NCI-H1694 (cell line): ENCODE measurements at regions not wholly inside any gene's neighbourhood (a gene's known extent, or its start where the extent isn't known, plus 50 kb on each side); places are given as distances from the start of the nearest gene placed in this dataset.

Source experiments
- DNase-seq: peaks from one replicate; lab custom pipeline; 2025; lab: John Stamatoyannopoulos, UW

DNA sequence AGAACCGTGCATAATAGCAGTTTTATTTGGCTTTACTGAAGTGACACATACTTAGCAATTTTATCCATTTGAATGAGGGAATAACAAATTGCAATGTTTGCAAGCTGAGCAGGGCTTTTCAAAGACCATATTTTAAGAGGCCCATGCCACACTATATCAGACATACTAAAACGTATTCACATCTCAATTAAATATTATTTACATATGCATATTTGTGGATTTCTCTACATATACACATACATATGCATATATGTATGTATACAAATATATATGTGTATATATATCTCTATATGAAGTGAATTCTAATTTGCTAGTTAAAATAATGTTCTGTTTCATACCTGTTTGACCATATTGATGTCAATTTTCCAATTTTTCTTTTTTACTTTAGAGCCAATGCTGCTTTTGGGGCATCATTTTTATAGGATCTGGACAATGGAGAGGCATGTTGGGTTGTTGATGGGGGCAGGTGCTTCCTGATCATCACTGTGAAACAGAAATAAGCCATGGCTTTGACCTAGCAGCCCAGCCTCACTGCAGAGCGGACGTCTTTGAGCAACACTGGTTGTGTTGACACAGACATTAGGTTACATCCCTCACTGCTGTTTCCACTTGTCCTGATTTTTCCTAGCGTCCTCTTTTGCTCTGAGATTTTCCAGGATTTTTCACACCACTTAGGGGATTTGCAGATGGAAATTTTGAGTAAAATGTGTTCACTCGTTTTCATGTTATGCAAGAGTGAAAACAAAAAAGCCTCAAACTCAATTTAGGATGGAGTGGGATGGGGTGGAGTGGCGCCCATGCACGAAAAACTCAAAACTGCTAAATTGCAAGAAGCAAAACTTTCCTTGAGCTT lies 56.9 kb downstream of the RDH14 start:
- no peak for DNase-seq

DNA sequence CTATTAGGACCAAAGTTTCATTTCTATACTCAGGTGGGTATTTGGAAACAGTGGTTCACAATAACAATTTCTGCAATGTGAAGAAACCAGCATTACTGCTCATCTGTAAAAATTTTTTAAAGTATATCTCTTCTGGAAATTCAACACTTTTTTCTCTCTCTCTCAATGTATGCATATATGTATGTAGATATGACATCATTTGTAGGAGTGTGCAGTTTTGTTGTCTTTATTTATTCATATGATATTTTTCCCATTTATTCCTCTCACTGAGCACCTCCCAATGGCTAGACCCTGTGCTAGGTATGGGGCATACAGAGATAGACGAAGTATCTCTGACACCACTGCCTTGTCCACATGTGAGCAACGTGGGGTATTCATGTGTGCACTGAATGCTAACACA lies 58.3 kb downstream of the RDH14 start:
- no peak for DNase-seq

- DNase-seq = no peak
Observed at GRCh38 chr2:18501729-18502128, 58.7 kb downstream of the RDH14 start.

GRCh38 chr2:18501156-18501555 lies 59.3 kb downstream of the RDH14 start:
- no peak for DNase-seq

- no peak for DNase-seq
Observed at GRCh38 chr2:18500333-18500732, 60.1 kb downstream of the RDH14 start.

GRCh38 chr2:18498531-18498930 lies 61.9 kb downstream of the RDH14 start:
- no peak for DNase-seq

DNA sequence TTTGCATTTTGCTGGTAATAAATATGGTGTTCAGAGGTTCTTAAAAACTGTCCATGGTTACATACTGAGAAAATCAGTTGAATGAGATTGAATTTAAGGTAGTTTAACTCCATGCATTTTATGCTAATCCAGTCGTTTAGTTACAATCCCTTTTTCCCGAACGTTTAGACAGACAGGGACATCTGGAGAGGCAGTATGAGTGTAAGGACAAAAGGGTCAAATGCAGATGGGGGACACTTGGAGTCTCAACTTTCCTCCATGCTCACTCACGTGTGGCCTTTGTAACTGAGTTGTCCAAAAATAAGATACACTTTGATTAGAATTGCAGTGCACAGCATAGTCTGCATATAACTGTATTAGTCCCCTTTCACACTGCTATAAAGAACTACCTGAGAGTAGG lies 63.9 kb downstream of the RDH14 start:
- no peak for DNase-seq

GRCh38 chr2:18495058-18495457 lies 65.4 kb downstream of the RDH14 start:
- no peak for DNase-seq

GRCh38 chr2:18492721-18493120 lies 67.7 kb downstream of the RDH14 start:
- no peak for DNase-seq

- no peak for DNase-seq
Observed at GRCh38 chr2:18491577-18491976, 68.9 kb downstream of the RDH14 start.

DNA sequence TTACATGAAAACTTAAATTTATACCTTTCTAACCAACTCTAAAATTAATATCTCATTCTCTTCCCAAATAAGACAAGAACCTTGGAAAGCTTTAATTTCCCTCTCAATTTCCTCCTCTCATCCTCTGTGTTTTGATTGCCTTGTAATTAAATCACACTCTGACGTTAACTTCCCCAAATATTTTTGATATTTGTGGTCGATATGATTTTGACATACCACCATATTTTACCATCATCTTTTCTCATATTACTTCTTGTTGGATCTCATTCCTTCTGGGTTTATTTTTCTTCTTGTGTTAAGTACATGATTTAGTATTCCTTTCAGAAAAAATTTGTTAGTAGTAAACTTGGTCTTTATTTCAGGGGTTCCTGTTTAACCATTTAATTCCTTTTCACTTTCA lies 69.6 kb downstream of the RDH14 start:
- DNase-seq = no peak

DNA sequence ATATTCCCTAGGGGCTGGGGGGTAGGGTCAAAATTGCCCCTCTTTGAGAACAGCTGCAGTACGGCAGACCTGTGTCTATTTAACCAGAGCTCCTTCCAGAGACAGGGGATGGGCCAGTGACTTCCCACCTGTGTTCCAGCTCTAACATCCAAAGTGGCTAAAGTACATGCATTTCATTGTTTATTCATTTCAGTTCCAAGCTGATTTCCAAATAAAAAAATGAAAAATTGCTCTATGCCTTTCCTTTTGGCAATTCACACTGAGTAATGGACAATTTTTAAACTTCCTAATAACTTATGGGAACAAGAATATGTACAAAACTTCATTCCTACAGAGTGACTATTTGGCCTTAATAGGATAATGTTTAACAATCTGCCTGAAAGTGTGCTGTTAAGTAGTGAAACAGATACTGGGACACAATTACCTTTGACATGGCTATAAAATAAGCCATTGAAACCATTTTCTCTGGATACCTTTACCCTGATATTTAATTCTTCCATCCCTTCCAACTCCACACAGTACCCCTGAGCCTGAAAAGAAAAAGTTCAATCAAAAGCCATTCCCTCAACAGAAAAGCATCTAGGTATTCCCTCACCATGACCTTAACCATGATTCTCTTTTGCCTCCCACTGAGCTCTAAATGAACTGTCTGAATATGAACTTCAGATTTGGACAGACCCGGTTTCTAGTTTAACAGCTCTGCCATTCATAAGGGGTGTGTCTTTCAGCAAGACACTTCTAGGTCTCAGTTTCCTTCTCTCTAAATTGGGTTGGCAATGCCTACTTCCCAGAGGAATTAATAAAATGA lies 73.1 kb downstream of the RDH14 start:
- DNase-seq = no peak

DNA sequence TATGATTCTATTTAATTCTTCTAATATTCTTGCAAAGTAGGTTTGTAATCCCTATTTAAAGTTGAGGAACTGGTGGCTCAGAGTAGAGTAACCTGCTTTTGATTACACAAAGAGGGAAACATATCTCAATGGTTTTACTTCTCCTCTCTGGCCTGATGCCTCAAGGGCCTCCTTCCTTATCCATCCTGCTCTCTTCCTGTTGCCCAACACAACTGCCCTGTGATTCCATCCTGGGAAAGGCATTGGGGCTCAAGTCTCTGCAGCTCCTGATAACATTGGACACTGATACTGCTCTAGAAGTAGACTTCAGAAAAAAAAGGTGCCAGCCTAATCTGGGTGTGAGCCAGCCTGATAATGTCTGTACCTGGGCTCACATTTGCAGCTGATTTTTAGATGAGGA lies 75.8 kb downstream of the RDH14 start:
- DNase-seq = no peak

DNA sequence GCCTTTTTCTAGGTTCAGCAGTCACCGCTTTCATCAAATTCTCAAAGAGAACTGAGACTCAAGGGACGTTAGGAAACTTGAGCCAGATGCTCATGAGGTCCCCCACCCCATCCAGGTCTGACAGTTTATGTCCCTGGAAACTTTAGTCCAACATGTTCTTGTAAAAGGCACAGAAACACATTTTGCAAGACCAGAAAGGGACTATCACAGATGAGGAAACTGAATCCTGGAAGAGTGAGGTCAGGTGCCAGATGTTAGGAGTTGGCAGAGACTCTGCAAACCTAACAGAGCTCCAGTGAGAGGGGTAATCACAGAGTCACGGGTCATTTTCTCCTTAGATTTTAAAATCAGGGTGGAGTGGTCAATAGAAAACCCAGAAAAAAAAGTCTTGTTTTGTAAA lies 76.6 kb downstream of the RDH14 start:
- DNase-seq = no peak

DNA sequence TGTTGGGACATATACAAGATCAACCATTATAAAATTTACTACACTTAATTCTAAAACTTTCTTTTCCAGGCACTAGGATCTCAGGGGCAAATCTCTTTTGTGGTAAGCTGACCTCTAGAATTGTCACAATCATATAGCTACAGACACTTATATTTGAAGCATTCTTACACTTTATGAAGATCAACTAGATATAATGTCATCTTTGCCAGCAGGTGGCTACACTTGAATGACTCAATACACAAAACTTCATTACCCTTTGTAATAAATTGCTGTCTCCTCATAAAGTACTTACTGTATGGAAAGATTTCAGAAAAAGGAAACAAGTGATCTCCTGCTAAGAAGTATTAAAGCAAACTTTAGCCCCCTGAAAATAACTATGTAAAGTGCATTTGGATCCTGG lies 77.8 kb downstream of the RDH14 start:
- DNase-seq = no peak

DNA sequence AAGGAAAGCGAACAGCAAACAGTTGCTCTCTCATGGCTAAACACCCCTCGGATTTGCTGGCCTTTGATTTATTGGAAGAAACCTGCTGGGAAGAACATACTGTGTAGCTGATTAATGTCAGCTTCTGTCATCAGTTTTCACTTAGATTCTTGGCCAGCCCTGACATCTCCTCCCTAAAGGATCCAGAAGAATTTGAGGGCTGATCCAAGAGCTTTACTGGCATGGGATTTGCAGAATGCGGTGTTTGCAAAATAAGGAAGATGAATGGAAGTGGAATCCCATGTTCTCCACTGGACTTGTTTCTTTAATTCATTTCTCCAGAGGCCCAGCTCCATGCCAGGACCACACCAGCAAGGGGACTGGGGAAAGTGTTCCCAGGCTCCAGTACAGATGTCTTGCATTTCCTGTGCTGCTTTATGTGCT lies 80.5 kb downstream of the RDH14 start:
- no peak for DNase-seq

- DNase-seq = no peak
Observed at GRCh38 chr2:18477293-18477692, 83.2 kb downstream of the RDH14 start.

DNA sequence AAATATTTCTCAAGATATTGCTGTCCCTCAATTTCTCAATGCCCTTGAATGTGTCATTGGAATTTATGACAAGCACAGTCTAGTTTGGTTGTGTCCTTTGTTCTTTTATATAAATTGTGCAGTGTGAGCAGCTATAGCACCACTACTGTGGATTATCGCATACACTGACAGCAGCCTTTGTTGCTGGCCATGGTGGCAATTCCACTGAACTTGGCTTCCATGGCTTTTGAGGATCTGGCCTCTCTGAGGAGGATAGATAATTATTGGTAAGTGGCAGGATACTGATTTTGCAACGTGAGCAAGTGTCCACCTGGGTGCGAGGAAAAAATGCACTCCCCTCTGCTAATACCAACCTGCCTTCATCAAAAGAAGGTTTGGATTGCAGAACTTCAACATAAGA lies 84.0 kb downstream of the RDH14 start:
- no peak for DNase-seq

DNA sequence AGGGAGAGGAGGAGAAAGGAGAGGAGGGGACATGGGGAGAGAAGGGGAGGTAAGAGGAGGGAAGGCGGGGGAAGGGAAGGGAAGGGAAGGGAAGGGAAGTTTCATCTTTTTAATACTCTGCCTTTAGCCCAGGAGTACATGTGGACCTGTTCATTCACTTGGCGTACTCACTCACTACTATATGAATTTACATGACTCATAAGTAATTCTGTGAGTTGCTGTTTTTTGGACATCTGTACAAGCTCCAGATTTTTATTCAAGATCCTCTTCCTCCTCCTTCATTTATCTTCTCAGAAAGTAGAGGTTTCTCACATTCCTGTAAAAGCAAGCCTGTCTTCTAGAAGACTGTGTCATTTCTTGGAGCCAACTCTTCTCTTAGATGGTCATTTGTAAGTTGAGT lies 84.6 kb downstream of the RDH14 start:
- no peak for DNase-seq

DNA sequence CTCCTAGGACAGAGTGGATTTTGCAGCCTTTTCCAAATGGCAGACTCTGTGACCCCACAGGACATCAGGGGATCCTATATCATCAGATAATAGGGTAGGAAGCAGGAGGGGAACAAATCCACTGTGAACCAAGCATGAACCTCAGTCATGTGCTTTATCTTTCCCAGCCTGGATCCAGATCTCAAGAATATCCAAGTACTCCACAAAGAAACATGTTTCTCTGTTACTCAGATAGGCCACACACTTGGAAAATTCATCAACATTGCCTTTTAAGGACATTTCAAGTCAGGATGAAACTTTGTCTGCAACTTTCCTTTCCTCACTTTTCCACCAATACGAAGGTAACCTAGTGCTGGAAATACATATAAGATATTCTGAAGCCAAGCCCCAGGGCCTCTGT lies 85.8 kb downstream of the RDH14 start:
- DNase-seq = no peak

GRCh38 chr2:18473241-18474181 lies 86.9 kb downstream of the RDH14 start:
- DNase-seq = no peak

DNA sequence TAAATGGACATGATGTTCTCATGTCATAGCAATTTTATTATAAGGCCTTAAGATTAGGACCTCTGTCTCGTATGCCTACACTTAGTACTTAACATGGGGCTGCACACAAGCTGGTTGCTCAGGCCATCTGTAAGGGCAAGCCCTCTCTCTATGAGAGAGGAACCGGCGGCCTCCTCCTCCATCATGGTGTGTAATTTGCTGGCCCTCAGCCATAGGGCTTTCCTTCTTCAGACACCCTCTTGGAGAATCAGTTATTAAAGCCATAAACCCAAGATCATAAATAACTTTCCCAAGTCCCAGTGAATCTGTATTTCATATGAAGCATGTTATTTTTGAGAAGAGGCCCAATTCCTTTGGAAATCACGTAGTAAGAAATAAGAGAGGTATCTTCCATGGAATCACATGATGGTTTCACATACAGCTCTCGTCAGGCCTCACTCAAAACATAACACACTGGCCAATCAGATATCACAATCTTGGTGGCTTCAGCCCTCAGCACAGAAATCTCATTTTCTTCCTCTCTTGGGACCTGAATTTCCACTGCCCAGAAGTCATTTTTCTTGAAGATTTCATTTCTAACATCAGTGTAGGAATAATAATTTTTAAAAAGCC lies 92.6 kb downstream of the RDH14 start:
- no peak for DNase-seq
